ENCODE measurements at regions not wholly inside any gene's neighbourhood (a gene's known extent, or its start where the extent isn't known, plus 50 kb on each side); places are given as distances from the start of the nearest gene placed in this dataset.

DNA sequence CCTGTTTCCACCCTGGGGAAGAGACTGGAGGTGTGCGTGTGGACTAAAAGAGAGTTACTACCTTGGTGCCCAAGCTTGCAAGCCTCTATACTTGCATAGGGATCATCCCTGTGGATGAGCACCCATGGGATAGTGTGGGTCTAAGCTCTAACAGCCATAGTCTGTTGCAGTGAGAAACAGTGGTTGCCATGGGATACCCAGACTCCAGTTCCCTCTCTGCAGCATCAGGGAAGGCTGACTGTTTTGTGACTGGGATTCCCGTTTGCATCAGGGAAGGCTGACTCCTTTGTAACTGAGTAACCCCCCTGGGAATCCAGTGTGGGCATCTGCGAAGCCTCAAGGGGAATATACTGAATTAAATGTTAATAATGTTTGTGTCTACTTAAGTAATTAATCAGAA is 196.1 kb downstream of the ZNF621 start:
- Mint-ChIP-seq H3K4me1 (no peaks in the 10 kb centered on the region), H3K36me3 (no peaks in the 10 kb centered on the region), H3K9me3 (no peaks in the 10 kb centered on the region), H3K27me3 (ENCODE audit: low read depth in 2 of 2) (no peaks in the 10 kb centered on the region), H3K4me3 (no peak overlapping the region), H3K27ac (no peak overlapping the region)
- H3K27me3 ChIP-seq (ENCODE audit: control insufficient read depth, insufficient read depth, low read length) = no peaks in the 10 kb centered on the region
- ATAC-seq (no peak), DNase-seq (no peak)
- H3K36me3 ChIP-seq (ENCODE audit: control insufficient read depth, insufficient read depth, low read length) = no peaks in the 10 kb centered on the region
- 86% methylated on average over 3 of the region's 3 CpGs for WGBS (ENCODE audit: insufficient coverage)
- intact Hi-C loops (cut with micrococcal nuclease) = no loop called here
- no peaks in the 10 kb centered on the region for H3K4me1 ChIP-seq (ENCODE audit: control insufficient read depth, insufficient read depth, low read length)
- no peak overlapping the region for H3K27ac ChIP-seq (ENCODE audit: low read length)
- TF ChIP-seq, protein P1, sequence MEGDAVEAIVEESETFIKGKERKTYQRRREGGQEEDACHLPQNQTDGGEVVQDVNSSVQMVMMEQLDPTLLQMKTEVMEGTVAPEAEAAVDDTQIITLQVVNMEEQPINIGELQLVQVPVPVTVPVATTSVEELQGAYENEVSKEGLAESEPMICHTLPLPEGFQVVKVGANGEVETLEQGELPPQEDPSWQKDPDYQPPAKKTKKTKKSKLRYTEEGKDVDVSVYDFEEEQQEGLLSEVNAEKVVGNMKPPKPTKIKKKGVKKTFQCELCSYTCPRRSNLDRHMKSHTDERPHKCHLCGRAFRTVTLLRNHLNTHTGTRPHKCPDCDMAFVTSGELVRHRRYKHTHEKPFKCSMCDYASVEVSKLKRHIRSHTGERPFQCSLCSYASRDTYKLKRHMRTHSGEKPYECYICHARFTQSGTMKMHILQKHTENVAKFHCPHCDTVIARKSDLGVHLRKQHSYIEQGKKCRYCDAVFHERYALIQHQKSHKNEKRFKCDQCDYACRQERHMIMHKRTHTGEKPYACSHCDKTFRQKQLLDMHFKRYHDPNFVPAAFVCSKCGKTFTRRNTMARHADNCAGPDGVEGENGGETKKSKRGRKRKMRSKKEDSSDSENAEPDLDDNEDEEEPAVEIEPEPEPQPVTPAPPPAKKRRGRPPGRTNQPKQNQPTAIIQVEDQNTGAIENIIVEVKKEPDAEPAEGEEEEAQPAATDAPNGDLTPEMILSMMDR (IDR thresholded peaks at IDR 0.05) = no peak
- no peaks in the 10 kb centered on the region for H3K9me3 ChIP-seq (ENCODE audit: control insufficient read depth, insufficient read depth, low read length)
- H3K4me3 ChIP-seq (ENCODE audit: low read length) = no peak overlapping the region

DNA sequence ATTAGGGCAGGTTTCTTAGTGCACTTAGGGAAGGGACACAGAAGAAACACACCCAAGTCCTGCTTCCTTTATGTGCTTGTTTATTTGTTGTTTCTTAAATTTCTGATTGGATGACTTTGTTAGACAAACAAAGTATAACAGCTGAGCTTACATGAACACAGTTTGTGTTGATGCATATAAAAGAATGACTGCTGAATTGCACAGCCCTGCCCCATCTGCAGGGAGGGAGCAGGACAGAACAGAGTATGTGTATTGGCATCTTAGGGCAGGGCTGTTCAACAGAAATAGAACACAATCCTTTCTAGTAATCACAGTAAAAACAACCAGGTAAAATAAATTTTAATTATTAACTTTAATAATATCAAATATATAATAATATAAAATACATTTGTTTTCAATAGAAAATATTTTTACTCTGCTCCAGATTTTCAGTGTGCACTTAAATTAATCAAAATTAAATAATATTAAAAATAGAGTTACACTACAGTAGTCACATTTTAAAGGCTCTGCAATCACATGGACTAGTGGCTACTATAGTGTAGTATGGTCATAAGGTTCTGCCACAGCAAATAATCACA is 198.4 kb downstream of the ZNF621 start:
- Mint-ChIP-seq H3K36me3 (no peaks in the 10 kb centered on the region), H3K9me3 (no peaks in the 10 kb centered on the region), H3K27ac (no peak overlapping the region), H3K27me3 (ENCODE audit: low read depth in 2 of 2) (no peaks in the 10 kb centered on the region), H3K4me1 (no peaks in the 10 kb centered on the region), H3K4me3 (no peak overlapping the region)
- DNase-seq = no peak
- Histone ChIP-seq H3K4me1 (ENCODE audit: control insufficient read depth, insufficient read depth, low read length) (no peaks in the 10 kb centered on the region), H3K4me3 (ENCODE audit: low read length) (no peak overlapping the region), H3K36me3 (ENCODE audit: control insufficient read depth, insufficient read depth, low read length) (no peaks in the 10 kb centered on the region), H3K9me3 (ENCODE audit: control insufficient read depth, insufficient read depth, low read length) (no peaks in the 10 kb centered on the region), H3K27me3 (ENCODE audit: control insufficient read depth, insufficient read depth, low read length) (no peaks in the 10 kb centered on the region), H3K27ac (ENCODE audit: low read length) (no peak overlapping the region)
- TF ChIP-seq, protein P1 (IDR thresholded peaks at IDR 0.05) = no peak
- intact Hi-C loops (cut with micrococcal nuclease) = no loop called here
- no peak for ATAC-seq

- no peak overlapping the region for H3K4me3 ChIP-seq (ENCODE audit: low read length)
- intact Hi-C loops (cut with micrococcal nuclease) = no loop called here
- TF ChIP-seq, protein P1 (IDR thresholded peaks at IDR 0.05) = no peak
- Mint-ChIP-seq H3K4me1 (no peaks in the 10 kb centered on the region), H3K9me3 (peaks cover 3 to 5% of the 10 kb centered on the region in 2 donors), H3K27ac (no peak overlapping the region), H3K27me3 (ENCODE audit: low read depth in 2 of 2) (no peaks in the 10 kb centered on the region), H3K4me3 (no peak overlapping the region), H3K36me3 (peaks cover 5% of the 10 kb centered on the region)
- no peaks in the 10 kb centered on the region for H3K36me3 ChIP-seq (ENCODE audit: control insufficient read depth, insufficient read depth, low read length)
- DNase-seq (no peak), ATAC-seq (no peak)
- H3K4me1 ChIP-seq (ENCODE audit: control insufficient read depth, insufficient read depth, low read length) = no peaks in the 10 kb centered on the region
- no peaks in the 10 kb centered on the region for H3K27me3 ChIP-seq (ENCODE audit: control insufficient read depth, insufficient read depth, low read length)
- no peak overlapping the region for H3K27ac ChIP-seq (ENCODE audit: low read length)
- H3K9me3 ChIP-seq (ENCODE audit: control insufficient read depth, insufficient read depth, low read length) = no peaks in the 10 kb centered on the region
Measured at GRCh38 chr3:40725031-40725430, 200.3 kb downstream of the ZNF621 start.

GRCh38 chr3:40731445-40731844 is 206.7 kb downstream of the ZNF621 start:
- ATAC-seq (no peak), DNase-seq (no peak)
- no peaks in the 10 kb centered on the region for H3K4me1 Mint-ChIP-seq
- H3K9me3 ChIP-seq (ENCODE audit: control insufficient read depth, insufficient read depth, low read length) = no peaks in the 10 kb centered on the region
- no peak overlapping the region for H3K4me3 Mint-ChIP-seq
- peaks cover 10 to 11% of the 10 kb centered on the region in 2 donors for H3K9me3 Mint-ChIP-seq
- peaks cover 14% of the 10 kb centered on the region for H3K36me3 Mint-ChIP-seq
- H3K27me3 Mint-ChIP-seq (ENCODE audit: low read depth in 2 of 2) = no peaks in the 10 kb centered on the region
- intact Hi-C loops (cut with micrococcal nuclease) = no loop called here
- H3K27ac ChIP-seq (ENCODE audit: low read length) = no peak overlapping the region
- H3K36me3 ChIP-seq (ENCODE audit: control insufficient read depth, insufficient read depth, low read length) = no peaks in the 10 kb centered on the region
- H3K27ac Mint-ChIP-seq = no peak overlapping the region
- no peaks in the 10 kb centered on the region for H3K27me3 ChIP-seq (ENCODE audit: control insufficient read depth, insufficient read depth, low read length)
- WGBS (ENCODE audit: insufficient coverage) = 81% methylated on average over 1 of the region's 1 CpG
- H3K4me1 ChIP-seq (ENCODE audit: control insufficient read depth, insufficient read depth, low read length) = no peaks in the 10 kb centered on the region
- no peak overlapping the region for H3K4me3 ChIP-seq (ENCODE audit: low read length)
- TF ChIP-seq, protein P1 (IDR thresholded peaks at IDR 0.05) = no peak

All from natural killer cell (primary cell).